GM21423 (cell line): ENCODE measurements at regions not wholly inside any gene's neighbourhood (a gene's known extent, or its start where the extent isn't known, plus 50 kb on each side); places are given as distances from the start of the nearest gene placed in this dataset.
"Not testable (repeated sequence)": the region's sequence is repeated elsewhere in the genome, so short reads cannot be mapped to it uniquely, and the experiment has no call there.

Source experiments
- ATAC-seq: cut with Tn5 transposase; IDR thresholded peaks from one replicate; pipeline ENCODE4 v1.9.1; 2021; ENCODE audit warnings: mild to moderate bottlenecking, moderate library complexity; ENCODE audit not compliant: unreplicated experiment

GRCh38 chr5:174567506-174568141, 156.8 kb upstream of the MSX2 start:
- ATAC-seq: no peak

GRCh38 chr5:174570662-174571061, 153.7 kb upstream of the MSX2 start:
- no peak for ATAC-seq

- no peak for ATAC-seq
Measured at GRCh38 chr5:174571662-174572397, 152.6 kb upstream of the MSX2 start.

GRCh38 chr5:174572591-174572990, 151.8 kb upstream of the MSX2 start:
- no peak for ATAC-seq

- no peak for ATAC-seq
Measured at GRCh38 chr5:174573221-174573994, 151.0 kb upstream of the MSX2 start.

GRCh38 chr5:174575043-174575442, 149.3 kb upstream of the MSX2 start:
- ATAC-seq: no peak

GRCh38 chr5:174576042-174576441, 148.3 kb upstream of the MSX2 start:
- ATAC-seq: no peak

- no peak for ATAC-seq
Measured at GRCh38 chr5:174581479-174581878, 142.9 kb upstream of the MSX2 start.

- ATAC-seq: no peak
Measured at GRCh38 chr5:174581894-174582293, 142.5 kb upstream of the MSX2 start.

- no peak for ATAC-seq
Measured at GRCh38 chr5:174583071-174583470, 141.3 kb upstream of the MSX2 start.

GRCh38 chr5:174585472-174585871, 138.9 kb upstream of the MSX2 start:
- ATAC-seq: no peak

GRCh38 chr5:174586163-174586562, 138.2 kb upstream of the MSX2 start:
- not testable (repeated sequence) for ATAC-seq

- ATAC-seq: no peak
Measured at GRCh38 chr5:174589011-174589410, 135.4 kb upstream of the MSX2 start.

- no peak for ATAC-seq
Measured at GRCh38 chr5:174589599-174589998, 134.8 kb upstream of the MSX2 start.

GRCh38 chr5:174590820-174591219, 133.6 kb upstream of the MSX2 start:
- no peak for ATAC-seq

- no peak for ATAC-seq
Measured at GRCh38 chr5:174596429-174596828, 128.0 kb upstream of the MSX2 start.

- ATAC-seq: no peak
Measured at GRCh38 chr5:174599992-174600391, 124.4 kb upstream of the MSX2 start.

GRCh38 chr5:174601946-174602345, 122.4 kb upstream of the MSX2 start:
- no peak for ATAC-seq

GRCh38 chr5:174606153-174606552, 118.2 kb upstream of the MSX2 start:
- no peak for ATAC-seq

- ATAC-seq: no peak
Measured at GRCh38 chr5:174606646-174607045, 117.7 kb upstream of the MSX2 start.

- ATAC-seq: no peak
Measured at GRCh38 chr5:174607205-174607604, 117.2 kb upstream of the MSX2 start.

- ATAC-seq: no peak
Measured at GRCh38 chr5:174607916-174608315, 116.5 kb upstream of the MSX2 start.
